HEK293T (cell line): ENCODE measurements at regions not wholly inside any gene's neighbourhood (a gene's known extent, or its start where the extent isn't known, plus 50 kb on each side); places are given as distances from the start of the nearest gene placed in this dataset.

ENCODE experiments used
- ARNT ChIP-seq: fragments of 450-650 bp; IDR thresholded peaks from 2 replicates; pipeline ENCODE4 v1.6.1; 2017; ENCODE audit warnings: mild to moderate bottlenecking
- BHLHE40 ChIP-seq: fragments of 450-650 bp; IDR thresholded peaks from 2 replicates; pipeline ENCODE4 v1.6.1; 2016; ENCODE audit warnings: mild to moderate bottlenecking, moderate library complexity, borderline replicate concordance
- ELF4 ChIP-seq: fragments of 450-650 bp; IDR thresholded peaks from 2 replicates; pipeline ENCODE4 v1.6.1; 2017; ENCODE audit warnings: antibody characterized with exemption
- FOXK2 ChIP-seq: fragments of 450-650 bp; IDR thresholded peaks from 2 replicates; pipeline ENCODE4 v1.6.1; 2016; ENCODE audit warnings: mild to moderate bottlenecking
- FOXM1 ChIP-seq: fragments of 450-650 bp; IDR thresholded peaks from 2 replicates; pipeline ENCODE4 v1.6.1; 2017; ENCODE audit warnings: mild to moderate bottlenecking, borderline replicate concordance
- HDGF ChIP-seq: fragments of 450-650 bp; IDR thresholded peaks from 2 replicates; pipeline ENCODE4 v1.6.1; 2017; ENCODE audit warnings: antibody characterized with exemption, borderline replicate concordance
- L3MBTL2 ChIP-seq: fragments of 450-650 bp; conservative IDR thresholded peaks from 2 replicates; pipeline ENCODE4 v1.6.1; 2016; ENCODE audit warnings: mild to moderate bottlenecking
- LEF1 ChIP-seq: fragments of 450-650 bp; IDR thresholded peaks from 2 replicates; pipeline ENCODE4 v1.6.1; 2017; ENCODE audit warnings: mild to moderate bottlenecking, borderline replicate concordance
- NFRKB ChIP-seq: fragments of 450-650 bp; IDR thresholded peaks from 2 replicates; pipeline ENCODE4 v1.6.1; 2016; ENCODE audit warnings: mild to moderate bottlenecking, moderate library complexity
- PKNOX1 ChIP-seq: fragments of 450-650 bp; IDR thresholded peaks from 2 replicates; pipeline ENCODE4 v1.6.1; 2016
- SP1 ChIP-seq: fragments of 450-650 bp; IDR thresholded peaks from 2 replicates; pipeline ENCODE4 v1.6.1; 2017
- SUZ12 ChIP-seq: fragments of 450-650 bp; IDR thresholded peaks from 2 replicates; pipeline ENCODE4 v1.6.1; 2016; ENCODE audit warnings: mild to moderate bottlenecking
- TARDBP ChIP-seq: fragments of 450-650 bp; IDR thresholded peaks from 2 replicates; pipeline ENCODE4 v1.6.1; 2016
- ZNF384 ChIP-seq: fragments of 450-650 bp; IDR thresholded peaks from 2 replicates; pipeline ENCODE4 v1.6.1; 2016

- TF ChIP-seq SP1 (no peak), ARNT (no peak), BHLHE40 (no peak), ZNF384 (no peak), FOXK2 (no peak), PKNOX1 (no peak), LEF1 (no peak), ELF4 (no peak), NFRKB (no peak), FOXM1 (no peak), SUZ12 (no peak), L3MBTL2 (no peak), HDGF (no peak), TARDBP (no peak)
Measured at GRCh38 chr7:106504207-106504606, 156.8 kb downstream of the CCDC71L start.
